Left renal pelvis (tissue), 4 donors: ENCODE measurements at regions not wholly inside any gene's neighbourhood (a gene's known extent, or its start where the extent isn't known, plus 50 kb on each side); places are given as distances from the start of the nearest gene placed in this dataset.

ENCODE experiments used
- DNase-seq, 4 donors: peaks; one replicate each; pipeline ENCODE4 v3.0.0-alpha.2; 2013; ENCODE audit warnings: low read depth in 4 of 4, low spot score in 3 of 4

GRCh38 chr20:12353842-12354241 is 436.1 kb downstream of the BTBD3 start:
- DNase-seq, result no peak

- no peak for DNase-seq
Observed at GRCh38 chr20:12354725-12355124, 437.0 kb downstream of the BTBD3 start.

GRCh38 chr20:12355185-12355584 is 437.5 kb downstream of the BTBD3 start:
- no peak for DNase-seq

- no peak for DNase-seq
Observed at GRCh38 chr20:12358006-12358654, 440.4 kb downstream of the BTBD3 start.

GRCh38 chr20:12358655-12359009 is 440.9 kb downstream of the BTBD3 start:
- DNase-seq, result no peak

- DNase-seq, result no peak
Observed at GRCh38 chr20:12371990-12372389, 454.3 kb downstream of the BTBD3 start.

- no peak for DNase-seq
Observed at GRCh38 chr20:12372557-12372956, 454.9 kb downstream of the BTBD3 start.

GRCh38 chr20:12375967-12376366 is 458.3 kb downstream of the BTBD3 start:
- DNase-seq, result no peak

- DNase-seq, result no peak
Observed at GRCh38 chr20:12383821-12384220, 466.1 kb downstream of the BTBD3 start.

- no peak for DNase-seq
Observed at GRCh38 chr20:12386821-12387220, 469.1 kb downstream of the BTBD3 start.

GRCh38 chr20:12391099-12391498 is 473.4 kb downstream of the BTBD3 start:
- DNase-seq, result no peak

- DNase-seq, result no peak
Observed at GRCh38 chr20:12394786-12395185, 477.1 kb downstream of the BTBD3 start.

GRCh38 chr20:12395353-12395752 is 477.7 kb downstream of the BTBD3 start:
- no peak for DNase-seq

- no peak for DNase-seq
Observed at GRCh38 chr20:12395760-12396159, 478.1 kb downstream of the BTBD3 start.

- DNase-seq, result no peak
Observed at GRCh38 chr20:12399110-12399836, 481.6 kb downstream of the BTBD3 start.

- DNase-seq, result no peak
Observed at GRCh38 chr20:12404941-12405340, 487.2 kb downstream of the BTBD3 start.

GRCh38 chr20:12406978-12407377 is 489.3 kb downstream of the BTBD3 start:
- no peak for DNase-seq

GRCh38 chr20:12409501-12409900 is 491.8 kb downstream of the BTBD3 start:
- no peak for DNase-seq

GRCh38 chr20:12410783-12411182 is 493.1 kb downstream of the BTBD3 start:
- DNase-seq, result no peak

GRCh38 chr20:12411246-12411940 is 493.7 kb downstream of the BTBD3 start:
- DNase-seq, result no peak

GRCh38 chr20:12413116-12413515 is 495.4 kb downstream of the BTBD3 start:
- no peak for DNase-seq
